H1 (cell line): ENCODE measurements at regions not wholly inside any gene's neighbourhood (a gene's known extent, or its start where the extent isn't known, plus 50 kb on each side); places are given as distances from the start of the nearest gene placed in this dataset.

Experiments used
- CTCF ChIA-PET: fragments of 300-600 bp; sonication (Branson Sonifier 250); formaldehyde crosslinking; loops from one replicate; lab custom pipeline; 2021; ENCODE audit not compliant: partially characterized antibody; lab: Charles Lee
- POLR2A ChIA-PET: fragments of 300-600 bp; sonication (Branson Sonifier 250); formaldehyde crosslinking; loops from one replicate; lab custom pipeline; 2021; ENCODE audit warnings: inconsistent platforms; ENCODE audit not compliant: partially characterized antibody; lab: Charles Lee
- DNase-seq, 2 experiments: peaks; one replicate each; pipeline versions ENCODE4 v3.0.0 to v3.0.0-alpha.2; 2010 to 2022; ENCODE audit warnings: low spot score in 2 of 2, low read depth in 1 of 2, mixed read lengths in 1 of 2
- FAIRE-seq: peaks from 2 replicates; lab custom pipeline; 2011; peaks lifted over from hg19 to GRCh38; lab: Jason Lieb, UNC
- H2AFZ ChIP-seq: 2 replicates; pipeline ENCODE4 v1.8.1; 2012; ENCODE audit warnings: low read length, inconsistent platforms
- H2AK5ac ChIP-seq: 2 replicates; pipeline ENCODE4 v1.6.1; 2013; ENCODE audit warnings: low read depth, low read length
- H2BK120ac ChIP-seq: replicated peaks from 2 replicates; pipeline ENCODE3; 2013; ENCODE audit warnings: low read depth, low read length, inconsistent platforms
- H2BK12ac ChIP-seq: 2 replicates; pipeline ENCODE4 v1.6.1; 2013; ENCODE audit warnings: low read depth, low read length
- H2BK15ac ChIP-seq: 2 replicates; pipeline ENCODE4 v1.6.1; 2013; ENCODE audit warnings: low read length
- H2BK20ac ChIP-seq: 2 replicates; pipeline ENCODE4 v1.6.1; 2013; ENCODE audit warnings: low read length
- H2BK5ac ChIP-seq: 2 replicates; pipeline ENCODE4 v1.6.1; 2013; ENCODE audit warnings: low read depth, low read length
- H3K14ac ChIP-seq: 2 replicates; pipeline ENCODE4 v1.6.1; 2013; ENCODE audit warnings: inconsistent platforms; ENCODE audit not compliant: insufficient read length
- H3K18ac ChIP-seq: 2 replicates; pipeline ENCODE4 v1.6.1; 2013; ENCODE audit warnings: low read length; ENCODE audit errors: extremely low read depth
- H3K23ac ChIP-seq: 2 replicates; pipeline ENCODE4 v1.6.1; 2013; ENCODE audit warnings: inconsistent platforms; ENCODE audit not compliant: insufficient read length
- H3K23me2 ChIP-seq: 2 replicates; pipeline ENCODE4 v1.6.1; 2013; ENCODE audit warnings: low read depth, low read length
- H3K27ac ChIP-seq: 2 replicates; pipeline ENCODE4 v1.6.1; 2011; ENCODE audit warnings: low read depth, low read length, inconsistent platforms
- H3K27me3 ChIP-seq, 4 experiments: replicated peaks in 1 of 4; 1 replicate in 1 of 4; 2 replicates in 3 of 4; pipeline versions ENCODE4 v1.6.1 to v1.8.1; 2011 to 2013; ENCODE audit warnings: low read length in 3 of 4, mild to moderate bottlenecking in 3 of 4, inconsistent platforms in 2 of 4, mixed read lengths in 2 of 4, moderate library complexity in 1 of 4; ENCODE audit not compliant: control insufficient read depth in 3 of 4, insufficient read depth in 3 of 4; ENCODE audit errors: extremely low read depth in 1 of 4
- H3K36me3 ChIP-seq, 4 experiments: 2 replicates each; pipeline versions ENCODE4 v1.6.1 to v1.8.1; 2011 to 2013; ENCODE audit warnings: mild to moderate bottlenecking in 4 of 4, low read length in 3 of 4, moderate library complexity in 2 of 4, control low read depth in 1 of 4, inconsistent platforms in 1 of 4; ENCODE audit not compliant: insufficient read depth in 4 of 4, control insufficient read depth in 2 of 4
- H3K4ac ChIP-seq: replicated peaks from 2 replicates; pipeline ENCODE3; 2013; ENCODE audit warnings: low read length, low read depth, mixed read lengths, inconsistent platforms; ENCODE audit not compliant: insufficient read length
- H3K4me1 ChIP-seq, 4 experiments: replicated peaks in 1 of 4; 1 replicate in 1 of 4; 2 replicates in 3 of 4; pipeline versions ENCODE4 v1.6.1 to v1.8.1; 2011 to 2013; ENCODE audit warnings: low read length in 3 of 4, inconsistent platforms in 2 of 4, mixed read lengths in 1 of 4; ENCODE audit not compliant: insufficient read depth in 4 of 4, control insufficient read depth in 3 of 4
- H3K4me2 ChIP-seq, 2 experiments: 2 replicates each; pipeline versions ENCODE4 v1.6.1 to v1.8.1; 2011 to 2013; ENCODE audit warnings: low read depth in 2 of 2, low read length in 2 of 2, control low read depth in 1 of 2, inconsistent platforms in 1 of 2, mild to moderate bottlenecking in 1 of 2; ENCODE audit not compliant: insufficient read depth in 1 of 2
- H3K4me3 ChIP-seq, 4 experiments: fragments of 200-600, 300-600 bp in 1 of 4; sonication (generic), shearing (Covaris generic), sonication (Bioruptor Twin) in 1 of 4; 2 replicates each; pipeline versions ENCODE4 v1.5.1 to v1.8.1; 2011 to 2016; ENCODE audit warnings: low read length in 4 of 4, low read depth in 3 of 4, control low read depth in 2 of 4, inconsistent platforms in 2 of 4, mild to moderate bottlenecking in 2 of 4, mixed read lengths in 1 of 4, moderate library complexity in 1 of 4; ENCODE audit not compliant: insufficient read depth in 2 of 4; ENCODE audit errors: extremely low read depth in 1 of 4
- H3K56ac ChIP-seq: replicated peaks from 2 replicates; pipeline ENCODE3; 2013; ENCODE audit warnings: low read depth, mild to moderate bottlenecking, mixed read lengths, low read length, inconsistent platforms; ENCODE audit not compliant: insufficient read length
- H3K79me1 ChIP-seq: 2 replicates; pipeline ENCODE4 v1.6.1; 2013; ENCODE audit warnings: low read depth, low read length, control low read depth
- H3K79me2 ChIP-seq, 2 experiments: 2 replicates each; pipeline versions ENCODE4 v1.6.1 to v1.8.1; 2012 to 2013; ENCODE audit warnings: low read length in 2 of 2, mild to moderate bottlenecking in 2 of 2, inconsistent platforms in 1 of 2; ENCODE audit not compliant: insufficient read depth in 2 of 2, control insufficient read depth in 1 of 2
- H3K9ac ChIP-seq, 4 experiments: replicated peaks in 1 of 4; 1 replicate in 1 of 4; 2 replicates in 3 of 4; pipeline versions ENCODE4 v1.6.1 to v1.8.1; 2011 to 2013; ENCODE audit warnings: low read depth in 3 of 4, low read length in 3 of 4, control low read depth in 2 of 4, mild to moderate bottlenecking in 2 of 4, moderate library complexity in 2 of 4, inconsistent platforms in 1 of 4; ENCODE audit errors: extremely low read depth in 1 of 4
- H3K9me3 ChIP-seq, 2 experiments: 2 replicates each; pipeline versions ENCODE4 v1.6.1 to v1.8.1; 2012 to 2013; ENCODE audit warnings: mild to moderate bottlenecking in 2 of 2, moderate library complexity in 2 of 2, control low read depth in 1 of 2, inconsistent platforms in 1 of 2, low read depth in 1 of 2, low read length in 1 of 2, mixed read lengths in 1 of 2; ENCODE audit not compliant: insufficient read depth in 2 of 2
- H4K20me1 ChIP-seq, 2 experiments: replicated peaks in 1 of 2; 2 replicates each; pipeline versions ENCODE3 to v1.8.1; 2011 to 2013; ENCODE audit warnings: inconsistent platforms in 2 of 2, low read length in 2 of 2, mild to moderate bottlenecking in 1 of 2; ENCODE audit not compliant: insufficient read depth in 2 of 2, control insufficient read depth in 1 of 2
- H4K5ac ChIP-seq: 2 replicates; pipeline ENCODE4 v1.6.1; 2013; ENCODE audit warnings: low read length, low read depth, mixed read lengths, inconsistent platforms; ENCODE audit not compliant: insufficient read length
- H4K8ac ChIP-seq: 2 replicates; pipeline ENCODE4 v1.8.0; 2013; ENCODE audit warnings: mild to moderate bottlenecking, moderate library complexity, low read length, inconsistent platforms; ENCODE audit not compliant: insufficient read depth; ENCODE audit errors: extremely low read depth
- H4K91ac ChIP-seq: replicated peaks from 2 replicates; pipeline ENCODE3; 2013; ENCODE audit warnings: low read length, mixed read lengths, inconsistent platforms; ENCODE audit not compliant: insufficient read length
- ASH2L ChIP-seq: fragments of 200-600, 300-600 bp; sonication (generic); IDR thresholded peaks from one replicate; pipeline ENCODE4 v1.7.1; 2017; ENCODE audit warnings: low read length
- CBX5 ChIP-seq: fragments of 300-800, 300-1000 bp; sonication (generic); IDR thresholded peaks from 2 replicates; pipeline ENCODE4 v1.7.1; 2016; ENCODE audit warnings: antibody characterized with exemption, low read length, low read depth
- CEBPB ChIP-seq: IDR thresholded peaks from 2 replicates; pipeline ENCODE4 v1.6.1; 2012; ENCODE audit warnings: low read depth, low read length
- GABPA ChIP-seq: IDR thresholded peaks from 2 replicates; pipeline ENCODE4 v1.6.1; 2011; ENCODE audit warnings: mild to moderate bottlenecking, low read length, moderate library complexity, borderline replicate concordance; ENCODE audit not compliant: insufficient read depth
- KDM1A ChIP-seq: fragments of 200-600, 300-600 bp; sonication (generic); IDR thresholded peaks from 2 replicates; pipeline ENCODE4 v1.7.1; 2016; ENCODE audit warnings: mild to moderate bottlenecking, low read length, borderline replicate concordance
- NRF1 ChIP-seq: IDR thresholded peaks from 2 replicates; pipeline ENCODE4 v1.6.1; 2011; ENCODE audit warnings: mild to moderate bottlenecking, low read depth, low read length, improper control_type of control experiment
- POU5F1 ChIP-seq: IDR thresholded peaks from 2 replicates; pipeline ENCODE4 v1.6.1; 2011; ENCODE audit warnings: low read depth, mild to moderate bottlenecking, low read length, moderate library complexity
- RNF2 ChIP-seq: fragments of 200-900, 300-1000 bp; sonication (generic); IDR thresholded peaks from 2 replicates; pipeline ENCODE4 v1.7.1; 2016; ENCODE audit warnings: borderline replicate concordance, low read depth, mild to moderate bottlenecking, antibody characterized with exemption, low read length; ENCODE audit not compliant: poor library complexity, severe bottlenecking; ENCODE audit errors: missing control alignments
- RXRA ChIP-seq: IDR thresholded peaks from 2 replicates; pipeline ENCODE4 v1.6.1; 2011; ENCODE audit warnings: low read depth, mild to moderate bottlenecking, low read length, moderate library complexity; ENCODE audit not compliant: insufficient read depth
- YY1 ChIP-seq: IDR thresholded peaks from 2 replicates; pipeline ENCODE4 v1.6.1; 2011; ENCODE audit warnings: low read depth, mild to moderate bottlenecking, low read length
- WGBS, 2 experiments: shearing (Covaris generic) in 1 of 2; methylation state at CpG; one replicate each; pipeline versions ENCODE4 v1.1.6 to v1.1.7; 2013 to 2015; ENCODE audit warnings: low lambda C conversion rate in 2 of 2, mixed read lengths in 2 of 2, inconsistent platforms in 1 of 2, low coverage in 1 of 2, missing lambda C conversion rate in 1 of 2; ENCODE audit not compliant: insufficient replicate concordance in 2 of 2, insufficient coverage in 1 of 2, insufficient read length in 1 of 2; ENCODE audit errors: extremely low coverage in 1 of 2, missing lambda C conversion rate in 1 of 2; 5-methylcytosine and 5-hydroxymethylcytosine counted together
- TF ChIP-seq, protein P1 (sequence below): IDR thresholded peaks from 2 replicates; pipeline ENCODE4 v1.6.1; 2011; ENCODE audit warnings: low read depth, mild to moderate bottlenecking, low read length; ENCODE audit not compliant: insufficient read depth

DNA sequence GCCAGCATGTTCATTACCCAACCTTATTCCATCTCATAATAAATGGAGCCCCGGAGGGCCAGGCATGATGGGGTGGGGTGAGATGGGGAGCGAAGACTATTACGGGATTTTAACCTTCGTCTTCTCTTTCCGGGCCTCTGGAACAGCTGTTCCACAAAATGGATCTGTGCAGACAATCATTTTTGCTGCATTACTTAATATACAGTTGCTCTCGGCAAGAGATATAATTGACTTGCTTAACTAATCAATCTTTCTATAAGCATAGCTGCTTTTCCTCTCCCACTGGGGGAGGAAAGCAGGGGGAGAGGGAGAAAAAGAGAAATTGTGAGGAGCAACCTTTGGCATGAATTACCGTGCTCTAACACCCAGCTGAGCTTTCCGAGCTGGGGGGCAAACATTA is 440.4 kb downstream of the BUD13 start:
- no peaks in the 10 kb centered on the region for H3K79me2 ChIP-seq
- no peak overlapping the region for H4K8ac ChIP-seq
- no peak overlapping the region for H3K4me2 ChIP-seq
- H3K27me3 ChIP-seq: no peaks in the 10 kb centered on the region; a peak in 1 of 7 replicates
- no peak overlapping the region for H2BK120ac ChIP-seq
- no peak overlapping the region for H2AFZ ChIP-seq
- no peak overlapping the region for H2BK15ac ChIP-seq
- no peak overlapping the region for H3K27ac ChIP-seq
- no peak overlapping the region for H3K4ac ChIP-seq
- H3K4me1 ChIP-seq: peaks cover 0 to 4% (median 1%) of the 10 kb centered on the region in 4 experiments; a peak in 4 of 7 replicates
- no peaks in the 10 kb centered on the region for H3K36me3 ChIP-seq
- no peak overlapping the region for H4K91ac ChIP-seq
- no peak for DNase-seq
- H3K4me3 ChIP-seq: no peak overlapping the region
- no peak for FAIRE-seq
- no peak overlapping the region for H2BK5ac ChIP-seq
- WGBS, 2 experiments: 89% methylated on average over 8 of the region's 8 CpGs; no CpG with 5 or more reads in 1 of the 2 experiments
- peaks cover 0 to 3% of the 10 kb centered on the region in 2 experiments; a peak in 1 of 4 replicates for H3K9me3 ChIP-seq
- H3K56ac ChIP-seq: no peak overlapping the region
- H4K5ac ChIP-seq: no peak overlapping the region
- no peak for TF ChIP-seq RXRA
- TF ChIP-seq CBX5: no peak
- TF ChIP-seq CEBPB: no peak
- no peak for TF ChIP-seq NRF1
- no peak for TF ChIP-seq RNF2
- no peak for TF ChIP-seq KDM1A
- TF ChIP-seq, protein P1, sequence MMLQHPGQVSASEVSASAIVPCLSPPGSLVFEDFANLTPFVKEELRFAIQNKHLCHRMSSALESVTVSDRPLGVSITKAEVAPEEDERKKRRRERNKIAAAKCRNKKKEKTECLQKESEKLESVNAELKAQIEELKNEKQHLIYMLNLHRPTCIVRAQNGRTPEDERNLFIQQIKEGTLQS: no peak
- no peak for TF ChIP-seq YY1
- no peak for TF ChIP-seq GABPA
- TF ChIP-seq POU5F1: no peak
- TF ChIP-seq ASH2L: no peak
- POLR2A ChIA-PET: no interaction called here
- H3K23me2 ChIP-seq: no peaks in the 10 kb centered on the region; the same call in 1 of the 2 replicates
- H3K9ac ChIP-seq: no peak overlapping the region
- H3K23ac ChIP-seq: no peak overlapping the region
- 0 out of 2 replicates have a peak, but pooled peaks cover 3% of the 10 kb centered on the region for H3K79me1 ChIP-seq
- no peak overlapping the region for H3K14ac ChIP-seq
- no peak overlapping the region for H2BK20ac ChIP-seq
- H3K18ac ChIP-seq: no peak overlapping the region
- H2AK5ac ChIP-seq: no peak overlapping the region
- H4K20me1 ChIP-seq: no peaks in the 10 kb centered on the region
- H2BK12ac ChIP-seq: no peak overlapping the region
- CTCF ChIA-PET: interaction anchor here (1.3 kb wide), 1 partner anchor 26 kb away, joined by 3 read pairs; no protein-coding TSS in a partner anchor
